ENCODE measurements at regions not wholly inside any gene's neighbourhood (a gene's known extent, or its start where the extent isn't known, plus 50 kb on each side); places are given as distances from the start of the nearest gene placed in this dataset.
"Not testable (repeated sequence)": the region's sequence is repeated elsewhere in the genome, so short reads cannot be mapped to it uniquely, and the experiment has no call there.

GRCh38 chr2:210871566-210871965, 315.2 kb downstream of the CPS1 start:
- H3K4me1 ChIP-seq (ENCODE audit: insufficient read depth, low read length); H2AFZ ChIP-seq (ENCODE audit: low read depth, low read length); H3K4me3 ChIP-seq (ENCODE audit: low read length); H3K36me3 ChIP-seq (ENCODE audit: insufficient read depth, low read length); H3K9me3 ChIP-seq (ENCODE audit: low read length); H3K27me3 ChIP-seq (ENCODE audit: insufficient read depth, low read length): not testable (repeated sequence)

GRCh38 chr2:210873631-210874030, 317.2 kb downstream of the CPS1 start:
- Histone ChIP-seq H3K27me3 (ENCODE audit: insufficient read depth, low read length) (no peaks in the 10 kb centered on the region), H3K36me3 (ENCODE audit: insufficient read depth, low read length) (no peaks in the 10 kb centered on the region), H3K9me3 (ENCODE audit: low read length) (no peaks in the 10 kb centered on the region), H2AFZ (ENCODE audit: low read depth, low read length) (no peak overlapping the region), H3K4me3 (ENCODE audit: low read length) (no peak overlapping the region), H3K4me1 (ENCODE audit: insufficient read depth, low read length) (no peaks in the 10 kb centered on the region)

DNA sequence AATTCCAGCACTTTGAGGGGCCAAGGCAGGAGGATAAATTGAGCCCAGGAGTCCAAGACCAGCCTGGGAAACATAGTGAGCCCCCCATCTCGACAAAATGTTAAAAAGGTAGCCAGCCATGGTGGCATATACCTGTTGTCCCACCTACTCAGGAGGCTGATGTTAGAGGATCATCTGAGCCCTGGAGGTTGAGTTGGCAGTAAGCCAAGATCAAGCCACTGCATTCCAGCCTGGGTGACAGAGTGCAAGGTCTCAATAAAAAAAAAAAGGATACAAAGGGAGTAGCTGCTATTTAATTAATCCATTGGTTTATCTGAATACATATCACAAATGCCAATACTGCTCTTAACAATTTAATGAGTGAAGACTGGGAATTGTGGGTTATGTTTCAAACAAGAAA, 327.8 kb downstream of the CPS1 start:
- H3K4me3 ChIP-seq (ENCODE audit: low read length): no peak overlapping the region
- no peaks in the 10 kb centered on the region for H3K4me1 ChIP-seq (ENCODE audit: insufficient read depth, low read length)
- no peak overlapping the region for H2AFZ ChIP-seq (ENCODE audit: low read depth, low read length)

GRCh38 chr2:210888035-210888434, 331.6 kb downstream of the CPS1 start:
- no peak overlapping the region for H2AFZ ChIP-seq (ENCODE audit: low read depth, low read length)

More for the DNA sequence above, 327.8 kb downstream of the CPS1 start:
- Histone ChIP-seq H3K9me3 (ENCODE audit: low read length) (no peaks in the 10 kb centered on the region), H3K27me3 (ENCODE audit: insufficient read depth, low read length) (no peaks in the 10 kb centered on the region), H3K36me3 (ENCODE audit: insufficient read depth, low read length) (no peaks in the 10 kb centered on the region)

GRCh38 chr2:210895132-210895531, 338.7 kb downstream of the CPS1 start:
- Histone ChIP-seq H3K9me3 (ENCODE audit: low read length) (no peaks in the 10 kb centered on the region), H2AFZ (ENCODE audit: low read depth, low read length) (no peak overlapping the region), H3K27me3 (ENCODE audit: insufficient read depth, low read length) (no peaks in the 10 kb centered on the region), H3K4me3 (ENCODE audit: low read length) (no peak overlapping the region), H3K36me3 (ENCODE audit: insufficient read depth, low read length) (no peaks in the 10 kb centered on the region), H3K4me1 (ENCODE audit: insufficient read depth, low read length) (no peaks in the 10 kb centered on the region)

More at GRCh38 chr2:210888035-210888434, 331.6 kb downstream of the CPS1 start:
- no peaks in the 10 kb centered on the region for H3K27me3 ChIP-seq (ENCODE audit: insufficient read depth, low read length)
- H3K36me3 ChIP-seq (ENCODE audit: insufficient read depth, low read length): no peaks in the 10 kb centered on the region
- no peak overlapping the region for H3K4me3 ChIP-seq (ENCODE audit: low read length)
- H3K4me1 ChIP-seq (ENCODE audit: insufficient read depth, low read length): no peaks in the 10 kb centered on the region
- H3K9me3 ChIP-seq (ENCODE audit: low read length): no peaks in the 10 kb centered on the region

- H3K4me1 ChIP-seq (ENCODE audit: insufficient read depth, low read length): no peaks in the 10 kb centered on the region
- no peaks in the 10 kb centered on the region for H3K36me3 ChIP-seq (ENCODE audit: insufficient read depth, low read length)
- H3K27me3 ChIP-seq (ENCODE audit: insufficient read depth, low read length): no peaks in the 10 kb centered on the region
- no peak overlapping the region for H3K4me3 ChIP-seq (ENCODE audit: low read length)
- no peak overlapping the region for H2AFZ ChIP-seq (ENCODE audit: low read depth, low read length)
- no peaks in the 10 kb centered on the region for H3K9me3 ChIP-seq (ENCODE audit: low read length)
These were observed 342.7 kb downstream of the CPS1 start for GRCh38 chr2:210899131-210899530.

- Histone ChIP-seq H3K27me3 (ENCODE audit: insufficient read depth, low read length) (no peaks in the 10 kb centered on the region), H2AFZ (ENCODE audit: low read depth, low read length) (no peak overlapping the region), H3K36me3 (ENCODE audit: insufficient read depth, low read length) (no peaks in the 10 kb centered on the region), H3K9me3 (ENCODE audit: low read length) (no peaks in the 10 kb centered on the region), H3K4me1 (ENCODE audit: insufficient read depth, low read length) (no peaks in the 10 kb centered on the region), H3K4me3 (ENCODE audit: low read length) (no peak overlapping the region)
These were observed 344.9 kb downstream of the CPS1 start for GRCh38 chr2:210901326-210901725.

DNA sequence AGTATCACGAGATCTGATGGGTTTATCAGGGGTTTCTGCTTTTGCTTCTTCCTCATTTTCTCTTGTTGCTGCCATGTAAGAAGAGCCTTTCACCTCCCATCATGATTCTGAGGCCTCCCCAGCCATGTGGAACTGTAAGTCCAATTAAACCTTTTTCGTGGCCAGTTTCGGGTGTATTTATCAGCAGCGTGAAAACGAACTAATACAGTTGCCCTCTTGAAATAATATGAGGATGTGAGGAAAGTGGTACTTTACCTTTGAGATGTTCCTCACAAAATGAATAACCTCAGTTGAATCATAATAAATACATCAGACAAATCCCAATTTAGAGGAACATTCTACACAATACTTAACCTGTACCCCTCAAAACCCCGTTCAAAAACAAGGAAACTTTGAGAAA, 356.4 kb downstream of the CPS1 start:
- no peaks in the 10 kb centered on the region for H3K27me3 ChIP-seq (ENCODE audit: insufficient read depth, low read length)
- H3K36me3 ChIP-seq (ENCODE audit: insufficient read depth, low read length): no peaks in the 10 kb centered on the region
- H2AFZ ChIP-seq (ENCODE audit: low read depth, low read length): no peak overlapping the region
- no peak overlapping the region for H3K4me3 ChIP-seq (ENCODE audit: low read length)
- peaks cover 2% of the 10 kb centered on the region for H3K9me3 ChIP-seq (ENCODE audit: low read length)
- no peaks in the 10 kb centered on the region for H3K4me1 ChIP-seq (ENCODE audit: insufficient read depth, low read length)

- Histone ChIP-seq H3K4me1 (ENCODE audit: insufficient read depth, low read length) (no peaks in the 10 kb centered on the region), H3K36me3 (ENCODE audit: insufficient read depth, low read length) (no peaks in the 10 kb centered on the region), H3K27me3 (ENCODE audit: insufficient read depth, low read length) (no peaks in the 10 kb centered on the region), H3K9me3 (ENCODE audit: low read length) (peaks cover 2% of the 10 kb centered on the region), H2AFZ (ENCODE audit: low read depth, low read length) (no peak overlapping the region), H3K4me3 (ENCODE audit: low read length) (no peak overlapping the region)
These were observed 357.1 kb downstream of the CPS1 start for GRCh38 chr2:210913461-210913860.

- H3K9me3 ChIP-seq (ENCODE audit: low read length): peaks cover 2% of the 10 kb centered on the region
- H3K27me3 ChIP-seq (ENCODE audit: insufficient read depth, low read length): no peaks in the 10 kb centered on the region
- no peak overlapping the region for H2AFZ ChIP-seq (ENCODE audit: low read depth, low read length)
- no peaks in the 10 kb centered on the region for H3K36me3 ChIP-seq (ENCODE audit: insufficient read depth, low read length)
- H3K4me1 ChIP-seq (ENCODE audit: insufficient read depth, low read length): no peaks in the 10 kb centered on the region
- H3K4me3 ChIP-seq (ENCODE audit: low read length): no peak overlapping the region
These were observed 359.5 kb downstream of the CPS1 start for GRCh38 chr2:210915912-210916311.

DNA sequence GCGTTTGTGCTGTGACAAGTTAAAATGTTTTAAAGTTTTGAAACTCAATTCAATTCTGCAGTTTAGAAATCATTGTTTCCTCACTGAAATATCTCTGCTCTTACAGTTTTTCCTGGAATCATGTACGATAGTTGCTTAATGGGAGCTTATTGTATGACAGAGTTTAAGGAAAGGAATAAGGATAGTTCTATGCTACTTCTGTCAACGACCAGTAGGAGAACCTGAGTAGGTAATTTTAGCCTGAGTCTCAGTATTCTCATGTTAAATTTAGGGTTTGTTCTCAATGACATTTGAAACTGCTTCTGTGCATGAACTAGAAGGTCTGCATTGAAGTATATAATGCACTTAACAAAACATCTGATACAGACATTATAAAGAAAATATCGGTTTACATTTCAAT, 361.1 kb downstream of the CPS1 start:
- Histone ChIP-seq H3K4me3 (ENCODE audit: low read length) (no peak overlapping the region), H2AFZ (ENCODE audit: low read depth, low read length) (no peak overlapping the region), H3K27me3 (ENCODE audit: insufficient read depth, low read length) (no peaks in the 10 kb centered on the region), H3K9me3 (ENCODE audit: low read length) (peaks cover 2% of the 10 kb centered on the region), H3K4me1 (ENCODE audit: insufficient read depth, low read length) (no peaks in the 10 kb centered on the region), H3K36me3 (ENCODE audit: insufficient read depth, low read length) (no peaks in the 10 kb centered on the region)

- Histone ChIP-seq H2AFZ (ENCODE audit: low read depth, low read length) (no peak overlapping the region), H3K36me3 (ENCODE audit: insufficient read depth, low read length) (no peaks in the 10 kb centered on the region), H3K9me3 (ENCODE audit: low read length) (no peaks in the 10 kb centered on the region), H3K4me1 (ENCODE audit: insufficient read depth, low read length) (no peaks in the 10 kb centered on the region), H3K4me3 (ENCODE audit: low read length) (no peak overlapping the region), H3K27me3 (ENCODE audit: insufficient read depth, low read length) (no peaks in the 10 kb centered on the region)
These were observed 362.7 kb downstream of the CPS1 start for GRCh38 chr2:210919128-210919527.

- H3K9me3 ChIP-seq (ENCODE audit: low read length): no peaks in the 10 kb centered on the region
- H3K36me3 ChIP-seq (ENCODE audit: insufficient read depth, low read length): no peaks in the 10 kb centered on the region
These were observed 366.0 kb downstream of the CPS1 start for GRCh38 chr2:210922419-210922818.

GRCh38 chr2:210928714-210929113, 372.3 kb downstream of the CPS1 start:
- Histone ChIP-seq H3K36me3 (ENCODE audit: insufficient read depth, low read length) (no peaks in the 10 kb centered on the region), H3K9me3 (ENCODE audit: low read length) (no peaks in the 10 kb centered on the region), H3K4me1 (ENCODE audit: insufficient read depth, low read length) (no peaks in the 10 kb centered on the region), H3K27me3 (ENCODE audit: insufficient read depth, low read length) (no peaks in the 10 kb centered on the region), H3K4me3 (ENCODE audit: low read length) (no peak overlapping the region), H2AFZ (ENCODE audit: low read depth, low read length) (no peak overlapping the region)

More at GRCh38 chr2:210922419-210922818, 366.0 kb downstream of the CPS1 start:
- no peak overlapping the region for H2AFZ ChIP-seq (ENCODE audit: low read depth, low read length)
- no peaks in the 10 kb centered on the region for H3K4me1 ChIP-seq (ENCODE audit: insufficient read depth, low read length)
- no peaks in the 10 kb centered on the region for H3K27me3 ChIP-seq (ENCODE audit: insufficient read depth, low read length)
- H3K4me3 ChIP-seq (ENCODE audit: low read length): no peak overlapping the region

Data from neuron (in vitro differentiated cells).